GM18858 (cell line): ENCODE measurements at regions not wholly inside any gene's neighbourhood (a gene's known extent, or its start where the extent isn't known, plus 50 kb on each side); places are given as distances from the start of the nearest gene placed in this dataset.
"Not testable (repeated sequence)": the region's sequence is repeated elsewhere in the genome, so short reads cannot be mapped to it uniquely, and the experiment has no call there.

ENCODE experiments used
- ATAC-seq: cut with Tn5 transposase; IDR thresholded peaks from one replicate; pipeline ENCODE4 v1.9.1; 2021; ENCODE audit not compliant: unreplicated experiment

DNA sequence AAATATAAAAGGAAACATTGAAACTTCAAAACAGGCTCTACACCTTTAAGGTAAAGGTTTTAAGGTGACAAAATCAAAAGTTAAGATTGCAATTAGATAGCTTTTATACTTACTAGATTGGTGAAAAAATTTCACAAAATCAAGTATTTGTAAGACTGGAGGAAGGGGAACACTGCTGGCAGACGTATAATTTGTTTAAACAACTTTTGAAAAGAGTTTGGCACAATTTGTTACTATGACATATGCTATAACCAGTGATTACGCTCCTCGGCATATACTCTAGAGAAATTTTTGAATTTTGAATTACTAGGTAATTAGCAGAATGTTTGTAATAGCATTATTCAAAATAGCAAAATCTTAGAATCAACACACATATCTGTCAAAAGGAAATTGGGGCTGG lies 425.0 kb downstream of the LRRIQ3 start:
- no peak for ATAC-seq

DNA sequence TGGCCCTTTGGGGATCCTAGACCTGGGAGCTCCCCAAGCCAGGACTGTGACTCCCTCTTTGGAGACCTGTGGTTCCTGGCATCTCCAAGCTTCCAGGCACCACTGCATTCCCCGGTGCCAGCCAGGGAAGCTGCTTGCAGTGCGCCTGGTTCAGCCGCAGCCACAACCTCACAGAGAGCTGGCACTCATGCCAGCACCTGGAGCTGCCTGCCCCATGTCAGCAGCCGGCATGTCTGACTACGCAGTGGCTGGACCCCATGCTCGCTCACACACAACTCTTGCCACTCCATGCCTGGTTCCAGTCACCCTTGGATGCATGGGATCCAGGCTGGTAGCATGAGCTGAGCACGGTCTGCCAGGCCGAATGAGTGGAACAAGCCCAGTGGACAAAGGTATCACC lies 426.6 kb downstream of the LRRIQ3 start:
- ATAC-seq = no peak

DNA sequence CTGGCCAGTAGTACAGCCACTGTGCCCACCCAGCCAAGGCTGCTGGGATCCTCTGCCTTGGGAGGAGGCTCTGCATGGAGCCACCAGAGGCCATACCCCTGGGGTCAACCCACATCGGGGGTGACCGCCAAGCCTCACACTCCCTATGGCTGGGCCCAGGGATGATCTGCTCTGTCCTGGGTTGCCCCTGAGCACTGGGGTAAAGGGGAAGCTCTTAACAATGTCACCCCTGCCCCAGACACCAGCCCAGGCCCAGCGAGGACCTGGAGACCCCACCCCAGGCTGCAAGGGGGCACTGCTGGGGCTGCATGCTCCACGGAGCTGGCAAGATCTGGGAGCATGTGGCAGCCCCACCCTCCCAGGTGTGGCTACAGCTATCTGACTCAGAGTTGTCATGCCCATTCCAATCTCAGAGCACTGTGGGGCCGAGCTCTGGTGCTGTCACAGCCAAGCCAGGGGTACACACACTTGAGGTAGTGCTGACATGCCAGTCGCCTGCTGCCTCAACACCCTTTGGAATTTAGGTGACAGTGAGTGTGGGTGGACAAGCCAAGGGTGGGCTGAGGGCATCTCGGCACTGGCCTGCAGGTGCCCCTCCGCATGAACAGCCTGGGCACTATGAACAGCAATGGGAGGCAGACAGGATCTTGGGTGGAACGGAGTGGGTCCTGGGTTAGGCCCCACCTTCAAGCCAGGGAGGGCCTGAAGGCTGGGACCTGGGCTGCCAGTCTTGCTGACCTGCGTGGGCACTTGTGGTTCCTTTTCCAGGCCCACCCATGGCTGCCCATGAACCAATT lies 427.7 kb downstream of the LRRIQ3 start:
- no peak for ATAC-seq

DNA sequence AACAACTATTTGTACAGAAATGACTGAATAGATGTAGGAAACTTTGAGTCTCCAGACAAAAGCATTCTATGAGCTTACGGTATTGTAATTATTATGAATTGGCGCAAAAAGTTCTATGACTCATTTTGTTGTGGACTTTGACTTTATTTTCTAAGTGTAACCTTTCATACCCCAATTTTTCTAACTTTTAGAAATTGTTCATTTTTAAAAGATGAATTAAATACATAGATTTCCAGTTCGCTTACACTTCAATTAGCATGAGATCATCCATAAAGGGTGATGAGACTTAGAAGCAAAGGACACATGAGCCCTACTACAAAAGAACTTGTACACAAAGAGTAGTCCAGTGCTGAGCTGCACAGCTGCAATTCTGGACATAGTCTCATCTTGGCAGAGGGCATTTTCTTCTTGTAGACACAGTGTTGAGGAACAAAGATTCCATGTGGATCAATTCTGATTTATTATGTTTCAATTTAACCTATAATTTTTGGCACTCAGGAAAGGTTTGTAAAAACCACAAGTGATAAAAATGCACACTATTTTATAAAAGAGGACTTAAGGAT lies 431.1 kb downstream of the LRRIQ3 start:
- no peak for ATAC-seq

DNA sequence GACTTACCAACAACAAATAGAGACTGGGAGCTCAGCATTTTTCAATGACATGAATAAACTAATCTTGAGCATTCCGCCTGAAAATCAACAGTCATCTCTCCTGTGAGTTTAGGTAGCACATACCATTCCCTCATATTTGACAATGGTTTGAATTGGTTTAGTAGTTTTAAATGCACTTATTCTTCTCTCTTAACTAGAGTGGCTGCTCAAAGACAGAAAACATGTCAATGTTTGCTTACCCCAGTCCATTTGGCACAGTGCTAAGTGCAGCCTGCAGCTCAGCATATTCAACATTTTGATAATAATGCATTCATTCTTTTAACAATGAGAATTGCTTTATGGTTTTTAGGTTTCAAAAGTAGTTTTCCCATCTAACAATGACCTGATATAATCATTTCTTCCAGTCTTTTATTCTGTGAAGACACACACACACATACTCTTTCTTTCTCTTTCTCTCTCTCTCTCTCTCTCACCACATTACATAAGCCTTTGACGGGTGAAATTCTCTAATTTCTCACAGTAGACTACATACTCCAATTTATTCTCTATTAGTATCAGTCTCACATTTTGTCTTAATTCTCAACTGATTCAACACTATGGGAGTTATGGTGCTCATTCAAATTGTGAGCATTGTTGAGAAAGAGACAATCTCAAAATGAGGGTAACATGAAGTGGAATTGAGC lies 432.3 kb downstream of the LRRIQ3 start:
- no peak for ATAC-seq

DNA sequence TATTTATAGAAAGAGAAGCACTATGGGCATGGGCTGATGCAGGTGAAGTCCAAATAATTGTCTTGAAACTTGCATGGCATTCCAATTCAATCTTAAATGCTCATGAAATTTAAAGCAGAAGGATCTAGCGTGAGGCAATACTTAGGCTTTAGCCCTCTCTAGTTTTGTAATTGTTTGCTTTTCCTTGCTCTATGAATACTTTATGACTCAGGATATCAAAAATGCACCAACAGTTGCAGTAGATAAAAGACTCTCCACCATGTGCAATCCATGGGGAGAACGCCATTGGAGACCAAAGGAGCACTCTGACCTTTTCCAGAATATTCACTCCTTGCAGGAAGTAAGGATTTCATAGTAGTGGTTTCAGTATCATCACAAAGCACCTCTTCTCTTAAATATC lies 436.4 kb downstream of the LRRIQ3 start:
- ATAC-seq = no peak

DNA sequence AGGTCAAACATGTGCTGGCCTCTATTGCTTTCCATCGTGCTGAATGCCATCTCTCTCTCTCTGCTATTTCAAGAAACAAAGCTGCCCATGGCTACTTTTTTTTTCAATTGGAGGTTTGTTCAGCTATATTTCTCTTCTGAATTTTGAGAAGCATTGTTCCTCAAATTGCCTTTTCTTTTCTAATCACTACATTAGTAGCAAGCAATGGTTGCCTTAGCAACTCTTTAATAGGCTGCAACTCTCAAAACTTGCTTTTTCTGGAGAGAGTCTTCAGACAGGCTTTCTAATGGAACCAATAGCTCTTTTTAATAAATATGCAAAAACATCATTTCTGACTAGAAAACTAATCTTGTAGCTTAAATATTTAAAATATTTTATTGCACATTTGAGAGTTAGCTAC lies 439.0 kb downstream of the LRRIQ3 start:
- ATAC-seq = no peak

DNA sequence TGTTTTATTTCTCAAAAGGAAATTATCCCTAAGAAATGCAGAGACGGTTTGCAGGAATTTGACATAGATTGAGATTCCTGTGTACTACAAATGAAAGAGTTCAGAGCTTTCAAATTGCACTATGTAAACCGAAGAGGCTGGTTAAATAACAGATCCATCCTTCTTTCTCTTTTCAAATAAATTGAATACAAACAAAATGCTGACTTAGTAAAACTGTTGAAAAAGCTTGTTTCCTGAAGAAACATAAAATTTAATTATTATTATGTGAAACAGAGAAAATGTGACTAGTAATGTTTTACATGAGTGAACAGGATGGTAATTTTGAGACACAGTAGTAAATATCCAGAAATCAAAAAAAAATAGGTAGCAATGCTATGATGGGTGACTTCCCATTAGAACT lies 441.2 kb downstream of the LRRIQ3 start:
- ATAC-seq = no peak

DNA sequence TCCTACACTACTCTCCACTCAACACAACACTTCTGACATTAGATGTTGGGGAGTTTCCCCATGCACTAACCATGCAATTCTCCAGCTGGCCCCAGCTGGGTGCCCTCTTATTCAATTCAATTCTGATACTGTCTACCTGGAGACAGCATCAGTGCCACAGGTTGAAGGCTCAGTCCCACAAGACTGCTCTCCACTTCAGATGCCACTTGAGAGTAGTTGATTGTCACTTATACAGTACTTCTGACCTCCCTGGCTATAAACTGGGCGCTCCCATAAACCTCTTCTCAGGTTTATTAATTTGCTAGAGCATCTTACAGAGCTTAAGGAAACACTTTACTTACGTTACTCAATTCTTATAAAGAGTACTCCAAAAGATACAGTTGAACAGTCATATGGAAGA lies 442.3 kb downstream of the LRRIQ3 start:
- no peak for ATAC-seq

DNA sequence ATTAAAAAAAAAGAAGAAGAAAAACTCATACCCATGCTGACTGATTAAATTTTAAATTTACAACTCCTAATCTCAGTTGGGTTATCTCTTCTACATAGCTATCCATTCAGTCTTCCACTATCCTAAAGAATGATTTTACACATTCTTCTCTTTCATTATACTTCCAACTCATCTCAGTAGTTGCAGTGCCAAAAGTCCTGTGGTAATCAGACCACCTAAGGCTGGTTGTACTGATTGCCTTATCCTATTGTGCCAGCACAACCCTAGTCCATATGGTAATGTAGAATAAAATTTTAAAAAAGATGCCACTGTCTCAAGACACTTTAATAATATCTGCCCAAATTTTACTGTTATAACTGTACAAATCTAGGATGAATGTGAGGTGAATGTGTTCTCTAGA lies 448.0 kb downstream of the LRRIQ3 start:
- ATAC-seq = no peak

DNA sequence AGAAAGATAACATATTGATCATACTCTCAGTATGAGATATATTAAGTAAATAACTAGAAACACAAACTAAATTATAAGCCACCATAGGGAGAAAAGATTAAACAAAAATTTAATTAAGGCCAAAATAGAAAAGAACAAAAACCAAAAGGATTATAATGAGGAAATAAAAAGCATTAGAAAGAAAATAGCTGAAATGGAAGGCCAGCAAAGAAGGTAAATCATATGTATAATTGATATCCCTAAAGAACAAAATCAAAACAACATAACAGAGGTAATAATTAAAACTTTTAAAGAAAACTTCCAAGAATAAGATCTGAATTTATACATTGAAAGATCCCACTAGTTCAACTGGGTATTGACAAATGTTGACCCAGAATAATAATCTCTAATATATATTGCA lies 453.0 kb downstream of the LRRIQ3 start:
- no peak for ATAC-seq

DNA sequence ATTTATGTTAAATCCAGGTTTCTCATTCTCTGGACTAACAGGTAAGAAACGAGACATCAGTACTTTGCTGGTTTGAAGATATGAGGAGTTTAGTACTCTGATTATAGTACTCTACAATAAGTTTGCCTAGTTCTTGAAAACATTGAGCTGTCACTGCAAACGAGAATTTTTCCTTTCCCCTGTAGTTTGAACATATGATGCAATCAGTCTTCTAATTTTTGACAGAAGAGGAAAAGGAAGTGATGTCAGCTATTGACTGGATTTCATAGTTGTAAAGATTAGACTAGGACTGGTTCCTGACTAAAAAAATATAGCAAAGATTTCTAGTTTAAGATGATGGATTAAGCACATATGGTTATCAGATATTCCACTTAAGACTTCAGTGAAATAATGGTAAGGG lies 461.9 kb downstream of the LRRIQ3 start:
- ATAC-seq = no peak

DNA sequence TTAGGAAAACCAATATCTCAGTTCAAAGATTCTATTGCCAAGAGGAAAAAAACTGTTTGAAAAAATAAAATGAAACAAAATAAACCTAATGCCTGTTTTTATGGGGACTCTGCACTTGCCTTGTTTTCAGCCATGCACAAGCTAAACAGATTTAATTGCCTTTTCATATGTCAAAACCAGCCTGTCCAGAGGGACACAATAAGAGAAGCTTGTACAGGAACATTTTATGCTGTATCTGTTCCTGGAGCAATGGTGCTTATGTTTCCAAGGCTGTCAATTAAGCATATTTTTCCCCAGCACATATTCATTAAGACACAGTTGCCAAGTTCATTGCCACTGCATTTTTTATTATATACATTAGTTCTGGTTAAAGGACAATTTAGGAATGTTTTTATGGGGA lies 470.9 kb downstream of the LRRIQ3 start:
- ATAC-seq = no peak

DNA sequence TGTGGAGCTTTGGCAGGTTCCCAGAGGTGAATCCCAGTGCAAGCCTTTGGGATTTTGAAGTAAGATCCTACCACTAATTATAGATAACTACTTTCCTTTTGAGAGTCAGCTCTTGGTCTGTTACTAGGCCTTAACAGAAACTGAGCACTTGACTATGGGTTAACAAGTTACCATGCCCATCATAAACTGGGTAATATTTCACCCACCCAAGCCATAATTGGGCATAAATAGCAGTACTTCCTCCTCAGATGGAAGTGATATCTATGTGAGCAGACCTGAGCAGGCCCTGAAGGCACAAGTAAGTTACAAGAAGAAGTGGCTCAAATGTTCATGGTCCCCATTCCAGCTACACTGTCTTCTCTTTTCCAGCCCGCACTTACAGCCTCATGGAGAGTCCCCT lies 475.9 kb downstream of the LRRIQ3 start:
- ATAC-seq = no peak

DNA sequence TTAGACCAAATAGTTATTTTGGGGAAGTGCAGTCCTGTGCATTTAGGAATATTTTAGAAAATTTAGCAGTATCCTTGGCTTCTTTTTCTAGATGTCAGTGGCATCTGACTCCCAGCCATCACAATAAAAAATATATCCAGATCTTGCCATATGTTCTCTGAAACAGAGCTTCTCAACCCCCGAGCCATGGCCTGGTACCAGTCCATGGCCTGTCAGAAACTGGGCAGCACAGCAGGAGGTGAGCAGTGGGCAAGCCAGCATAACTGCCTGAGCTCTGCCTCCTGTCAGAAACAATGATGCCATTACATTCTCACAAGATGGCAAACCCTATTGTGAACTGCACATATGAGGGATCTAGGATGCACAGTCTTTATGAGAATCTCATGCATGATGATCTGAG lies 480.0 kb downstream of the LRRIQ3 start:
- no peak for ATAC-seq

DNA sequence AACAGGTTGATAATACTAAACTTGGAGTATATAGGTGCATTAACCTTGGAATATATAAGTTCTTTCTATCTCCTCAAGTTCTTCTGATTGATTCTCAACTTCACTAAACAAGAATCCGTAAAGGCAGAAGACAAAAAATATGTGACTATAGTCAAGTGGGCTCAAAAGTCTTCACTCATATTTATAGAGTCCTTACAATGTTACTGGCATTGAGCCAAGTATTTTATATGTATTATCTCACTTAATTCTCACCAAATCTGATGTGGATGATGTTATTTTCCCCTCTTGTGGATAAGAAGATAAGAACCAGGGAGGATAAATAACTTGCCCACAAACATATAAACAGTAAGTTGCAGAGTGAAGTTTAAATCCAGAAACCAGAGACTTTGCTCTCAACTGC lies 486.9 kb downstream of the LRRIQ3 start:
- ATAC-seq = no peak

DNA sequence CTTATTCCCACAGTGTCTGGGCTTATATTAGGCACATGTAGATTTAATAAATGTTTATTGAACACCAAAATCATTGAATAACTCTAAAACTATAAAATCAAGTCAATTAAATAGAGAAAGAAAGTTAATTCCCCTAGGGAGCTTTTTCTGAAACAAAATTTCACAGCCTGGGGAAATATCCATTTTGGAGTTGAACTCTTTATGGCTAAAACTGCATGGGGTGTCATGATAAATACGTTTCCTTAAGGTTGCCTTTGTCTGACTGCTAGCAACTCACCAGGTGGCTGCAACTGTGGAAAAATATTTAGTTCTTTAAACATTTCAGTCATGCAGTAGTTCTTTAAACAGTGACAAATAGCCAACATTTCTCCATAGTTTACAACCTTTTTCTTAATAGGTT lies 496.1 kb downstream of the LRRIQ3 start:
- ATAC-seq = no peak

DNA sequence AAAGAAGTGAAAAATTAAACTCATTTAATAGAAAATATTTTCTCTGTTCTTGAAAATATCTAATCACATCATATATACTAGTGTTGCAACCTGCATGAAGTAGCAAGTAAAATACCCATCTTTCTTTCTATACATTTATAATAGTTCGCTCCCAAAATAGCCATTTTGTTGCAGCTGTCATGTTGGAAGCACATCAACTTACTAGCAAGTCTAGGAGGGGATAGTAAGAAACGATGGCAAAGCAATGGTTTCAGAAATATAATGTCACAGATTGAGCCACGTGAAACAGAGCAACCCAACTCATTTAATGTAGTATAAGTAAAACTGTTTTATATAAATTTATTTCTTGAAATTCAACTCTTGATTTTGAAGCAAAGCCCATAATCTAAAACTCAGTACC lies 521.8 kb downstream of the LRRIQ3 start:
- ATAC-seq = no peak

DNA sequence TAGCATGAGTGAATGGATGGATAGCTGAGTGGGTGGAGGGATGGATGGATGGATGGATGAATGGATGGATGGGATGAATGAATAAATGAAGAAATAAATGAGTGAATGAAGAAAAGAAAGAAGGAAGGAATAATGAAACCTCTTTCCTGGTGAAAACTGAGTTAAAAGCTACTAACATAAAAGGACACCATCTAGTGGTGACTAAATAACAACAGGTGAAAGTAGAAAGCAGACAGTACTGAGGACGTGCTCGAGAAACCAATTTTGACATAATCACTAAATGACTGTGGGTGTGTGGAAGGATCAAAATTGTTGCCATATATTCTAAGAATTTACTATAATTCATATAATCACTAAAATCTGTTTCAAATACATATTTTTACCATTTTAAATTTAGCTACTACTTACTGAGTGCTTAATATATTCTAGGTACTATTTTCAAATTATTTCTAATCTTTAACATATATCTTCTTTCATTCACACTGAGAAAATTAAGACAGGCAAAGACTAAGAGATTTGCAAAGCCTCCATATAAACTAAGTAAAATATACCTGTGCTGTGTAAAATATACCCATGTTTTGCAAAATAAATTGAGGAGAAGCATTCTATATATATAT lies 522.9 kb downstream of the LRRIQ3 start:
- peak; percentile 89 for ATAC-seq

DNA sequence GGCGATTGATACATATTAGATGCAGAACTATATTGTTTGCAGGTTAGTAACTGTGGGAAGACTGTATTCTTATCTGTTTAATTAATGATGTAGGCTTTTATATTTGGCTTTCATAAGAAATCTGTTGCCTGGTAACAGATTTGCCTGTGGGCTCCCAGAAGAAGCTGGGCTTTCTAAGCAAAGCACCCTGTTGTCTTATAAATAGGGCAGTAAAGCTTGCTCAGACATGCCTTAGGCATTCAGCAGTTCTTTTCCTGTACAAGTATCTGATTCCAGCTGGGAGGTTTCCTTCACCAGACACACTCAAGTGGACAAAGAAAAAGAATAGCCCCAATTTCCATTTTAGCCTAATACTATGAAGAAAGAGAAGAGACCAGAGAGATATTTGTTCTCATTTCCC lies 524.0 kb downstream of the LRRIQ3 start:
- ATAC-seq = no peak

DNA sequence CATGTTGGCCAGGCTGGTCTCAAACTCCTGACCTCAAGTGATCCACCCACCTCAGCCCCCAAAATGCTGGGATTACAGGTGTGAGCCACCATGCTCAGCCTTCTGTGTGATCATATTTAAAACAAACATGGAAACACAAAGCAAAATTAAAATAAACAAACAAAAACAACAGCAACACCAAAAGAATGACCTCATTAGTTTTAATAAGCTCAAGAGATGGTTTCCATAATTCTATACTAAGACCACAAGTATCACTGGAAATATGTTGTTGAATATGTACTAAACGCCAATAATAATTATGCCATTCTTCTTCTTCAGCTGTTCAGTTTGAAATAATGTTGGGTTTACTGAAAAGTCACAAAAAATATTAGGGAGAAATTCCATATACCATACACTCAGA lies 526.4 kb downstream of the LRRIQ3 start:
- ATAC-seq = no peak

DNA sequence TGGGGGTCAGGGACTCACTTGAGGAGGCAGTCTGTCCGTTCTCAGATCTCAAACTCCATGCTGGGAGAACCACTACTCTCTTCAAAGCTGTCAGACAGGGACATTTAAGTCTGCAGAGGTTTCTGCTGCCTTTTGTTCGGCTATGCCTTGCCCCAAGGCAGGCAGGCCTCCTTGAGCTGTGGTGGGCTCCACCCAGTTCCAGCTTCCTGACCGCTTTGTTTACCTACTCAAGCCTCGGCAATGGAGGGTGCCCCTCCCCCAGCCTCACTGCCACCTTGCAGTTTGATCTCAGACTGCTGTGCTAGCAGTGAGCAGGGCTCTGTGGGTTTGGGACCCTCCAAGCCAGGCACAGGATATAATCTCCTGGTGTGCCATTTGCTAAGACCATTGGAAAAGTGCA lies 530.0 kb downstream of the LRRIQ3 start:
- not testable (repeated sequence) for ATAC-seq
